GM12891 (cell line): ENCODE measurements at regions not wholly inside any gene's neighbourhood (a gene's known extent, or its start where the extent isn't known, plus 50 kb on each side); places are given as distances from the start of the nearest gene placed in this dataset.

ENCODE experiments used
- POLR2A ChIP-seq: IDR thresholded peaks from 2 replicates; pipeline ENCODE4 v1.6.1; 2011; ENCODE audit warnings: low read depth, low read length, control low read depth
- POLR2AphosphoS5 ChIP-seq: IDR thresholded peaks from 2 replicates; pipeline ENCODE4 v1.6.1; 2011; ENCODE audit warnings: low read depth, low read length, control low read depth

DNA sequence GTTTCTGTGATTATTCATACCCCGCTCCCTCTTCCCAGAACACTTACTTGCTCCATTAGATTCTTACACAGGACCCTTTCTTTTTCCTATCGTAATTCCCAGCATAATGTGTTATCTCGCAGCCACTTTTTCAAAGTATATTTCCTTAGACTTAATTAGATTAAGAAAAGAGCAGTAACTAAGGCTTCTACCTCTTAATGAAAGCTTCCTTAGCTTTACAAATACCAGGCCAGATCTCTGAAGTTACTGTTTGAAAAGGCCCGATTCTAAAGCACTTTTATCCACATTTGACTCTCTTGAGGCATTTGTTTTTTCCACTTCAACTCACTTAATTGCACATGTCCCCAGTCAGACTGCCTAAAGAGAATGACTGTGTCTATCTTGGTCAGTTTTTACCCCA is 1264.3 kb upstream of the ADGRL2 start:
- no peak for TF ChIP-seq POLR2A
- no peak for TF ChIP-seq POLR2AphosphoS5
